T-helper 1 cell treated with Interleukin-12 subunit alpha and Interleukin-12 subunit beta and Interleukin-4 antibody, amounts not matched to agents 30 ng/mL and 1 ng/mL, for 36 hours (primary cell): ENCODE measurements at regions not wholly inside any gene's neighbourhood (a gene's known extent, or its start where the extent isn't known, plus 50 kb on each side); places are given as distances from the start of the nearest gene placed in this dataset.

Source experiments
- intact Hi-C: fragments of 100-400 bp; cut with micrococcal nuclease; formaldehyde crosslinking; loops from one replicate; pipeline ENCODE4 v1.15.1; 2024

DNA sequence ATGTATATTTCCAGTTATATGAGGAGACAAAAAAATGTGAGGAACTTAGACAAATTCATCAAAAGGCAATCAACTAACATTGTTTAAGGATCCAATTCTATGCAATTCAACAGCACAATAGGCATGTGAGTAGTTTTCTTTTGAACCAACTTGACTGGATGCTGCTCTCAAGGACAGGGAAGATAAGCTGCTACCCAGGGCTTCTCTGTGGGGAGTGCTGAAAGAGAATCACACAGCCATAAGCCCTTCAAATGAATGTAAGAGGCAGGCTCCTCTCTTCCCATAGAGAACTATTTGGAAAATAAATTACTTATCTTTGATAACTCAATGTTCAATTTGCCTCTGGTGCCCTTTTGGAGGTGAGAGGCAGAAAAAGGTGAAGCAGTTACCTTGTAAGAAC, 1413.6 kb downstream of the PCDH7 start:
- intact Hi-C loops: no loop called here

DNA sequence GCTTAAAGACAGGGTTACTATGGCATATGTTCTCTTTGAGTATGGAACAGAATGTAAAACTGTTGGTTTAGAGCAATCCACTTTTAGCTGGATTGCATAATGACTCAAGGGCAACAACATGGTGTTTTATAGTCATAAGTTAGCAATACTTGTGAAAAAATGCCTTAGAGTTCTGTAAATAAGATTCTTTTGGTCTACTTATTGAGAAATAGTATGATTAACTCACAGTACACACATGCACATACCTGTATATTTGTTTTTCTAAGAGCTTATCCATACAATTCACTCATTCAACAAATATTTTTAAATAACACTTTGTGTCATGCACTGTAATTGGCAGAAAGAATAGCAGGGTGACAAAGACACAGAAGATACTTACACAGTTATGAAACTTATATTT, 1415.5 kb downstream of the PCDH7 start:
- intact Hi-C loops: no loop called here

DNA sequence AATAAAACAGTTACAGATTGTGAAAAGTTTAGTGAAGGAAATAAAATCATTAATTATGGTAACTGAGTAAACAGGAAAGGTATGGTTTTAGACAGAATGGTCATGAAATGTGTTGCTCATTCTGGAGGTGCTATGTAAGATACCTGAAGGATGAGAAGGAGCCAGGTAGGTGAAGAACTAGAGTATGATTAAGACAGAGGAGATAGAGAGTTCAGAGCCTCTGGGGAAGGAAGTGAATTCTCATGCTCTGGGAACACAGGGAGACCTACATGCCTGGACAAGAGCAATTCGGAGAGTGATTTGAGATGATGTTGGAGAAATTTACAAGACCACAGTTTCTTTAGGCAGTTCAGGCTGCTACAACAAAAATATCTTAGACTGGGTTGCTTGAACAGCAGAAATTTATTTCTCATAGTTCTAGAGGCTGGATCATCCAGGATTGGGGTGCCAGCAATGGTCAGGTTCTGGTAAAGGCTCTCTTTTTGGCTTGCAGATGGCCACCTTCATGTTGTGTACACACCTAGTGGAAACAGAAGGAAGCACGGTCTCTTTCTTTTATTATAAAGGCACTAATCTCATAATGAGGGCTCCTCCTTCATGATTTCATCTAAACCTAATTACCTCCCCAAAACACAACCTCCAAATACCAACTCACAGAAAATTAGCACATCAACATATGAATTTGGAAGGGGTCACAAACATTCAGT, 1416.1 kb downstream of the PCDH7 start:
- intact Hi-C loops: no loop called here

DNA sequence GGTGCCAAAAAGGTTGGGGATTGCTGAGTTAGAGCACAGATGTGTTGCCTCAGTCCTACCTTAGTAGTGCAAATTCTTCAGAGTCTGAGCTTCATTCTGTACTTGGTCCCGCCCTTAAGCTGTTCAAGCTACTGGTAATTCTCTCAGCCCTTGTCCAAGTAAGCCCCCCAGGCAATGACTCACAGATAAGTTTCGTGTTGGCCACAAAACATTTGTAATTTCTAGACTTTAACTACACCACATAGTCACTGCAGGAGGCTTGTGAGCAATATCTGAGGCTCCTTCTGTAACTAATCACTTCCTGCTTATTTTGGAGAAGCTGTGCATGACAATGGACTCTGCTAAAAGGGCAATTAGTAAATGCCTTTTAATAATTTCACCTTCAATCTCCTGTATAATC, 1420.5 kb downstream of the PCDH7 start:
- intact Hi-C loops: no loop called here

DNA sequence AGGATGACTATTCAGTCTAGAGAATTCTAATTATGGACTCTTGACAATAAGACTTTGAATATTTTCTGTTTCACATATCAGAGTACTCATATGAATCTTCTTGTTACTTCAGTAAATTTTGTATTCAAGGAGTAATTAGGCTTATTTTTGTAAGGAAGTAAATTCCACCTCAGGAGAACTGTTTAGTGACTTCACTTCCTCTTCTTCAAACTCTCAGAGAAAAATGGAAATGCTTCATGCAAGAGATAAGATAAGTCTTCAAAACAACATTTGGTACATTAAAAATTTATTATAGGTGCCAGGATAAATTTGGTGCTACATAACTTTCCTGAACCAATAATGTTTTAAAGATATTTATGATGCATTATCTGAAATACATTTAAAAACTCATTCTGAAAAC, 1421.9 kb downstream of the PCDH7 start:
- intact Hi-C loops: no loop called here

DNA sequence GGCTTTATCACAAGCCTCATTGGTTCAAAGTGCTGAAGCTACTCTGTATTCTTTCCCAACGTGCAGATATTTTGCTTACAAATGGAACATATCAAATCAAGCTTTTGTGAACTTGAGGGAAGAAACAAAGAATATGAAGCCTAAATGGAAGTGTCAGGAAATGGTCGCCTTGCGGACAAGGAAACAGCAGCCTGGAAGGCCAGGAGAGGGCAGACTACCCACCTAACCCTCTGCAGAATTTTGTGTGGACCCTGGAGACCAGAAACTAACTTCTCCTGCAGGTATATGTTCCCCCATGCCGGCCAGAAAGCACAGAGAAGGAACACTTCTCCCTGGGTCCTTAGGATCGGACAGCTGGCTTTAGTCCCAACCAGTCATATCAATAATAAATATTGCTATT, 1425.8 kb downstream of the PCDH7 start:
- intact Hi-C loops: no loop called here

DNA sequence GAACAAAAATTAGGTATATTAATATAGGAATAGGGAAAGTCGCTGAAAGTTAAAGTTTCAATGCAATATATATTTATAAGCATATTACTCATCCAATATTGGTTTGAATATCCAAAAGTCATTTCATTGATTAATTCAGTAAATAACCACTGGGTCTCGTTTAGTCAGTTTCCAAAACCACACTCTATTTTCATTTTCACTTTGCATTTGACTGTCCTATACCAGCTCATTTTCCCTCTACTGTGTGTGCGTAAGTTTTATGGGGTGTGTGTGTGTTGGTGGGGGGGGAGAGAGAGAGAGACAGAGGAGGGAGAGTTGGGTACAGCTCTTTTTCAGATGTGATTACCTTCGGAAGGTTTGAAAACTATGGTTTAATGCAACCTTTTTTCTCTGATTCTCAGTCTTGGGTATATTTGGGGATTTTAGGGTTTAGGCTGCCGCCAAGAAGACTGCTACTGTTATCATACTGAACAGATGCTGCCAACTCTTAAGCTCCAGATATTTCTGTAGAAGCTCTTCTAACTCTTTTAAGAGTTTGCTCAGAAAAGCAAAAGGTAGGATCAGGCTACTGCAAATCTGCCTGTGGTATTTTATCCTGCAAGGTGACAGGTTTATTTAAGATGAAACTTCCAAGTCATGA, 1427.4 kb downstream of the PCDH7 start:
- intact Hi-C loops: no loop called here

DNA sequence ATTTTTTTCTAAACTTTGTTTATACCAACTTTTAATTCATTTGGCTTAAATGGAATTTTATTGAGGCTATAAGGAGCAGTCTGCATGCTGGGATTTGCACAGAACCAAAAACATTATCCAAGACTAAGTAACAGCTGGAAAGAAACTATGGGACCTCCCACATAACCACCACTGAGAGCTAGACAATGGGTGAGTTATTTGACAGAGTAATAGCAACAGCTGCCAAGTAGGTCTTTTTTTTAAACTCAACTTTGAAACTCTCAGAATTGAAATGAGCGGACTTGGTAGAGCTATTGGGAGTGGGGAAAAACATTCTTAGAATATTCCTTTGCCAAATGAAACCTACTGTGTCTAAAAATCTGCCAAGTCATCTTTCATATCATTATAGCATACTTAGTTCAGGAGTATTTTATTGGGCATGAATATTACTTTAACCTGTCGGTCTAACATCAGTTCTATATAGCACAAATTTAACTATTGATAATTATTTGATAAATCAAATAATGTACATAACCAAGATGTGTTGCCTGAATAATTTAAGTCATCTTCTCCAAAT, 1428.0 kb downstream of the PCDH7 start:
- intact Hi-C loops: no loop called here

DNA sequence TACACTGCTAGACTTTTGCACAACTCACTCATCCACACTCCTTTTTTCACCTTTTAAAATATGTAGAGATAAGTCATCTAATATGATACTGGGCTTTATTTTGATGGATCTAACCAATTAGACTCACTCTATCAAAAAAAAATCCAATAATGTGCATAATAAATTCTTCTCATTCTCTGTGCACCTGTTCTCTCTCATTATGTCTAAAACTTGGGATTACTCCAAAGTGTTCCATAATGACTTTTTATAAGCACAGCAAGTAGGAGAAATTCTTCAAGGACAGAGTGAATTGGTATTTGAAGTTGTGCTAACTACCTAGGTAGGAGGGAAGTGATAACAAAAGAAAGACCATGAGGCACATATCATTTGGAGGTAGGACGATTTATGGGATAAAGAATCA, 1438.8 kb downstream of the PCDH7 start:
- intact Hi-C loops: no loop called here

DNA sequence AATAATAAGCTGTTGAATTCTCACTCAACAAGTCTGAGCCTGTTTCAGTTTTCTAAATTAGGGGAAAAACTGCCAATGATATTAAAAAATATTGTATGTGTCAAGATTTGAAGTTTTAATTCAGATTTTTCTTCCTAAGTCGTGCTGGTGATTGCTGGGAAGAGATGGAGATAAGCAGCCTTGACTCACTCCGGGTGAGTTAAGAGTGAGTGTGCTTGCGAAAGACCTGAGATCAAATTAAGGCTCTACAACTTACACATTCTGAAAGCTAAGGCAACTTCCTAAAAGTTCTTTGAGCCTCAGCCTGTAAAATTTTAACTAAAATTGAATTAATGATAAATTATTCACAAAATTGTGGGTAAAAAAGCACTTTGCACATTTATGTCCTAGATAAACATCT, 1441.2 kb downstream of the PCDH7 start:
- intact Hi-C loops: no loop called here

DNA sequence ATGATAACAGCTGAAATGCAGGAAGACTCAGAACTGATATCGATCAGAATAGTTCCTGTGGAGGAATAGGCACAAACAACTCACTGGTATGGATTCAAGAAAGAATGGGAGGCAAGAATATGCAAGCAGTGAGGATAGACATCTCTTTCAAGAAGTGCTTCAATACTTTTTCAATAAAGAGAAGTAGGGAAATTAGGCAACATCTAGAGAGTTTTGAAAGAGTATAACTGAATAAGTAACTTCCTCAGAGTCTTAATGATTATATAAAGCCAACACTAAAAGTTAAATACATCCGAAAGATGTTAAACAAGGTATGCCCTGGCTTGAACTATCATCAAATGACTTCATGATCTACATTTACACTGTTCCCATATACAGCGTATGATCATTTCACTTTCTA, 1443.0 kb downstream of the PCDH7 start:
- intact Hi-C loops: no loop called here

DNA sequence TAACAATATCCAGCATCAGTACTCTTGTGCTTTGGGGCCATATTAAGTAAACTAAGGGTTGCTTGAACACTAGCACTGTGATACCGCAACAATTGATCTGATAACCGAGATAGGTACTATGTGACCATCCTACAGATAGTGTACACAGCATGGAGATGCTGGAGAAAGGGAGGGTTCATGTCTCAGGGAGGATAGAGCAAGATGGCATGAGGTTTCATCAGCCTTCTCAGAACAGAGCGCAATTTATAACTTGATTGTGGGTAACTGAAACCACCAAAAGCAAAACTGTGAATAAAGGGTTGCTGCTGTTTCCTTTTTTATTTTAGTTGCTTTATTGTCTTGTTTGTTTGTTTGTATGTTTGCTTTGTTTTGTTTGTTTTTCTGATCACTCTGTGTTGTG, 1449.7 kb downstream of the PCDH7 start:
- intact Hi-C loops: no loop called here

DNA sequence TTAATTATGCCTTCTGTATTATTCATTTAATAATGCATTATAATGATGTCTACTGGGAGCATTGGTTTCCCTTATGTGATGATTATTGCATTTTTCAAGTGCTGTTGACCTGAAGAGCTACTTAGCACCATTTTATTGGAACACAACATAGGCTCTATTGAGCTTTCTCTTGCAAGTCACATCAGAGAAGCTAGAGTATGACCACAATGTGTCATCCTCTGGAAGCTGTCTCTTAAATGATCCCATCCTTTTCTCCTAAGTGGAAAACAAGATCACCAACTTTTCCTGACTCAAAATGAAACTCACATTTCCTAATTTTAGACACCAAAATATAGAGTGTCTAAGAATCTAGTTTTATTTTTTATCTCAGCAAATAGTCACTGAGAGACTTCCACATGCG, 1451.9 kb downstream of the PCDH7 start:
- intact Hi-C loops: no loop called here

DNA sequence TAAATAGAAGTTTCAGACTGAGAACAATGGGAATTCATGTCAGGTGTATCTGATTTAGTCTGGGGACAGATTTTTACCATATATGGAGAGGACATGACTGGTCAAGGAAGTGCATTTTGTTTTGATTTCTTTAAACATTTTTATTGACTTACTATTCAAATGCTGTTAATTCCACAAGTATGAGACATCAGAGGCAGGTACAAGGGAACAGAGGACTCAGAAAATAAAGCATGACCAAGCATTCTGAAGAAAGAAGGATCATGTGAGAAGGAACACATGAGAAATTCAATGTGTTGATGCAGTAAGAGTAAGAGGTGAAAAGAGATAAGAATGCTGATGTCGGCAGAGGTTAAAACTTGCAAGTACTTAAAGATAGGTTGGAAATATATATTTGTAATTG, 1452.6 kb downstream of the PCDH7 start:
- intact Hi-C loops: no loop called here

DNA sequence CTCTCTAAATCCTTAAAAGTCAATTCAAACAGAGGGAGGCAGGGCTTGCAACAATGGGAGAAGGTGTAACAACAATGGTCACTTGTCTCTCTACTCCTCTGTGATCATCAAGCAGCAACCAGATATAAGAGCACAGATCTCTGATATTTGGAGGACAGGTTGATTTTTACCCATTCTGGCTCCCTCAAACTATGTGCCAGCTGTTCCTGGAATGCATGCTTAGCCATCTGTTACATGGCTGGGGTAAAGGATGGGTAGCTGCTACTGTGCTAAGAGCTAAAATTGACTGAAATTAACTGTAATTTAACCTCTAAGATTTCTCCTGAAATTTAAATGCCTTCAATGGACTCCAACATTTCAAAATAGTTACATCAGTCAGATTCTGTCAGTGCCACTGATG, 1459.9 kb downstream of the PCDH7 start:
- intact Hi-C loops: no loop called here

DNA sequence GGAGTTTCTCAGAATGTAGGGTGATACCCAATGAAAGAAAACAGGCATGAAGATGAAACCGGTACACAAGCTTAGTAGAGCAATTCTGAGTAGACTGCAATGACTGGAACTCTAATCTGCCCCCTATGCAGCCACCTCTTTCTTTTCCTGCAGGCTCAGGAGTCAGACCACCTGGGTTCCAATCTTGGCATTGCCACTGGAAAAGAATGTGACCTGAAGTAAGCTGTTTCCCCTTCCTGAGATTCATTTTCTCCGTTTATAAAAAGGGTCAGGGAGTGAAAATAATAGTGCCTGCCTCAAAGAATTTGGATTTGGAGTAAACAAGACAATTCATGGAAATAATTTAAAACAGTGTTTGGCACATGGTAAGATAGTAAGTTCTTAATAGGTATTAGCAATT, 1464.0 kb downstream of the PCDH7 start:
- intact Hi-C loops: no loop called here

DNA sequence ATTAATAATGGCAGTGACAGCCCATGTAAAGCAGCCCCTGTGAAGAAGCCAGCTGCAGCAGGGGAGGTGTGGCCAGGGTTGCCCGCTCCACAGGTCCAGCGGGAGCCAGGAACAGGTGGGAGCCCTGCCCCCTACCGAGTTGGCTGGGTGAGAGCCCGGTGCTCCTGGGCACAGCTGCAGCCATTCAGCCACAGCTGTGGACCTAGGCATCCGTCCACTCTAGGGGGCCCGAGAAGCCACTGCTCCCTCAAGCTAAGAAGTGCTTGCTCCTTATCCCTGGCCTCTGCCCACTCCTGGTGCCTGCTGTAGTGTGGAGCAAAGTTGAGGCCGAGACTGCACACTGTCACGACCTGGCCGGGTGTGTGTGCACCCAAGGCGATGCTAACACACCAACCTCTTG, 1469.0 kb downstream of the PCDH7 start:
- intact Hi-C loops: no loop called here

DNA sequence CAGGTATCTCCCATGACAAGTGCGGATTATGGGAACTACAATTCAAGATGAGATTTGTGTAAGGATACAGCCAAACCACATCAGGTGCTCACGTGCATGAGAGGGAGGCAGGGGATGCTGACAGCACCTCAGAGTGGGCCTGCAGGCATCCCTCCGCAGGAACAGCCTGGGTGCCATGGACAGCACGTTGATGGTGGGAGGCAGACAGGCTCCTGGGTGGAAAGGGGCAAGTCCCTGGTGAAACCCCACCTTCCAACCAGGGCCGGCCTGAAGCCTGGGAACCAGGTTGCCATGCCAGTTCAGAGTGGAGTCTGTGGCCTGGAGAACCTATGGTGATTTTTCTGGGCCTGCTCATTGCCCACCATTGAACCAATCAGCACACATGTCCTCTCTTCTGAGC, 1469.6 kb downstream of the PCDH7 start:
- intact Hi-C loops: no loop called here

DNA sequence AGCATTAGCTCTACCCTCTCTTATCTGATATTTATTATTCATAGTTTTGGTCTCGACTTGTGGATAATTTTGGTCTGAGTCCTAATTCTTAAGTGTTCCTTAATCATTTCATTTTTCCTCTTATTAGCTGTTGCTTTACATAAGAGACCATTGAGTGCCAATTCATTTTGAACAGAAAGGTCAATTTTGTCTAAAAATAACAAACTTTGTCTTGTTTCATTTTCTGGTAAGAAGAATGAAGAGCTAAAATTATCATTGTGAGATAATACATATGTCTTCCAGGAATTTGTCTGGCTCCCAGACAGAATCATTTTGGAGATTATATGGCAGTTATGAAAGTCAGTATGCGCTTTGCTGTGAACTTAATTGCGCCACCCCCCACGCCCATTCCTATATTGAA, 1471.8 kb downstream of the PCDH7 start:
- intact Hi-C loops: no loop called here

DNA sequence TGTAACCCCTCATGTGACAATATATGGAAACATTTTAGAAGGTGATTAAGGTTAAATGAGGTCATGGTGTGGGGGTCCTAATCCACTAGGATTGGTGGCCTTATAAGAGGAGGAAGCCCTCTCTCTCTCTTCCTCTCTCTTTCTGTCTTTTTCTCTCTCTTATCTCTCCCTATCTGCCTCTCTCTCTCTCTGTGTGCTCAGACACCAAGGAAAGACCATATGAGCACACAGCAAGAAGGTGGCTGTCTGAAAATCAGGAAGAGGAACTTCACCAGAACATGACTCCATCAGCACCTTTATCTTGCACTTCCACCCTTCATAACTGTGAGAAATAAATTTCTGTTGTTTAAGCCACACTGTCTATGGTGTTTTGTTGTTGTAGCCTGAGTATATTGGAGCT, 1472.2 kb downstream of the PCDH7 start:
- intact Hi-C loops: no loop called here

DNA sequence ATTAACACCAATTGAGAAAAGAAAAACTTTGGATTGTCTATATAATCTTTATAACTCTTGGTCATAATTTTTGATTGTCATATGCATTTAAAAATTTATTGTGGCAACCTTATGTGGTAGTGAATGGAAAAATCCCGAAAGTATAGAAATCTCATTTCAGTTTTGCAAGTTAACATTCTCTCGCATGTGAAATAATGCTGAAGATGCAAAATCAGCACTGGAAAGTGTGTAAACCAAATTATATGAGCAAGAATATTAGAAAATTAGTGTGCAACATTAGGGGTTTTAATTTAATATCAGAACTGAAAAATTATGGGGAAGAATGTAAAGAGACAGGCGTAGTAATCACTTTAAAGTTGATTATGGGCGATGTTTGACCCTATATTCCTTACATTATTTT, 1472.8 kb downstream of the PCDH7 start:
- intact Hi-C loops: no loop called here

DNA sequence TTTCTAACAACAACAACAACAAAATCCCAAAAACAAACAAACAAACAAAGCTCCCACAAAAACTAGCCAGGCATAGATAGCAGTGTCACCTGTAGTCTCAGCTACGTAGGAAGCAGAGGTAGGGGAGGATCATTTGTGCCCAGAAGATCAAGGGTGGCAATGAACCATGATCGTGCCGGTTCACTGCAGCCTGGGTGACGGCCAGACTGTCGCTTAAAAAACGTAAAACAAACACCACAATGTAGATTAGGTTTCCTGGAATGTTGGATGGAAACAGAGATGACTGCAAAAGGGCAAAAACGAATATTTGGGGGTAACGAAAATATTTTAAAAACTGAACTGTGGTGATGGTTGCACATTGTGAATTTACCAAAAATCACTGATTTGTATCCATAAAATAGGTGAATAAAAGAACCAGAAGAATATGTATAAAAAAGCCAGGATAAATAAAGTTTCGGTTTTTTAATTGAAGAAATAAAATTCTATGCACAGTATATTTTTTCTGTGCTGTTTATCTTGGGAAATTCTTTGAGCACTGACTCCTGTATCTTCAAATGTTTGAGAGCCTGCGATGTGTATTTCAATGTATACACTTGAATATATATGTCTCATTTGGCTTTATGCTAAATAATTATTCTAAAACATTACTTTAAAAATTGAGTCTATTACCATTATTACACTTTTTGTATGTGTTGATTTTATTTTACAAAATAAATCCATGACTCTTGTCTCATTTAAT, 1477.0 kb downstream of the PCDH7 start:
- intact Hi-C loops: no loop called here

DNA sequence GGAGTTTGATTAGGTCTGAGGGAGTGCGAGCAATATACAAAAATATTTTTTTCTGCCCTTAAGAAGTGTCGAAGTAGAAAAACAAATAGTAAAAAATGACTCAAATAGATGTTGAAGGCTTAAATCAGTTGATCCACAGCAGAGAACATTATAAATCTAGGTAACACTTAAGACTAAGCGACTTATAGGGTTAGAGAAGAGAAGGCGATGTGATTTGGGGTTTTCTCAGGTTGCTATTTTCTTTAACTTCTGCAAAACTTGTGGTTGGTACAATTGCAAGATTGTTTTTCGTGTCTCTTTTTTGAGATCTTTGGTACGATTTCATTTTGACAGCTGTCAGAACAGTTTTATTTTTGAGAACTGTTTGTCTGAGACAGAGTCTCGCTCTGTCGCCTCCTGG, 1479.5 kb downstream of the PCDH7 start:
- intact Hi-C loops: no loop called here
